C4-2B (cell line): ENCODE measurements at regions not wholly inside any gene's neighbourhood (a gene's known extent, or its start where the extent isn't known, plus 50 kb on each side); places are given as distances from the start of the nearest gene placed in this dataset.

Source experiments
- ZFX ChIP-seq: fragments of 450-650 bp; IDR thresholded peaks from 2 replicates; pipeline ENCODE4 v1.6.1; 2017
- TF ChIP-seq, protein P1 (sequence below): fragments of 450-650 bp; conservative IDR thresholded peaks from 2 replicates; pipeline ENCODE4 v1.5.1; 2017; ENCODE audit warnings: mild to moderate bottlenecking

DNA sequence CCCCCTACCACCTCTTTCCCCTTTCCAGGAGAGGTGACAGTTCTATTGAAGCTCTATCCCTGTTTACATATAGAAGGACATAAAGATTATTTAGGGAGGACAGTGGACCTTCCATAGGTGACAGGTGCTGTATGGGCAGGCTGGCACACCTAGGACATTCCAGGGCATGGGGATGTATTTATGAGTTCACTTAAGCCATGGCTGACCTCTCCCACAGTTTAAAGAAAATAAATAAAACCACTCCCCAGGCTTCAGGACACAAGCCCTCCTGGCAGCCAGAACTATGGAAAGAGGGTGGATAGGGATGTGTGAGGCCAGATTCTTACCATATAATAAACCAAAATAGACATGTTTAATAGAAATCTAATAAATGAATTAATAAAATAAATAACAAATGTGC lies 85.6 kb upstream of the HOXC13 start:
- TF ChIP-seq, protein P1, sequence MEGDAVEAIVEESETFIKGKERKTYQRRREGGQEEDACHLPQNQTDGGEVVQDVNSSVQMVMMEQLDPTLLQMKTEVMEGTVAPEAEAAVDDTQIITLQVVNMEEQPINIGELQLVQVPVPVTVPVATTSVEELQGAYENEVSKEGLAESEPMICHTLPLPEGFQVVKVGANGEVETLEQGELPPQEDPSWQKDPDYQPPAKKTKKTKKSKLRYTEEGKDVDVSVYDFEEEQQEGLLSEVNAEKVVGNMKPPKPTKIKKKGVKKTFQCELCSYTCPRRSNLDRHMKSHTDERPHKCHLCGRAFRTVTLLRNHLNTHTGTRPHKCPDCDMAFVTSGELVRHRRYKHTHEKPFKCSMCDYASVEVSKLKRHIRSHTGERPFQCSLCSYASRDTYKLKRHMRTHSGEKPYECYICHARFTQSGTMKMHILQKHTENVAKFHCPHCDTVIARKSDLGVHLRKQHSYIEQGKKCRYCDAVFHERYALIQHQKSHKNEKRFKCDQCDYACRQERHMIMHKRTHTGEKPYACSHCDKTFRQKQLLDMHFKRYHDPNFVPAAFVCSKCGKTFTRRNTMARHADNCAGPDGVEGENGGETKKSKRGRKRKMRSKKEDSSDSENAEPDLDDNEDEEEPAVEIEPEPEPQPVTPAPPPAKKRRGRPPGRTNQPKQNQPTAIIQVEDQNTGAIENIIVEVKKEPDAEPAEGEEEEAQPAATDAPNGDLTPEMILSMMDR, result no peak
- TF ChIP-seq ZFX, result no peak
